K562 (cell line): ENCODE measurements at regions not wholly inside any gene's neighbourhood (a gene's known extent, or its start where the extent isn't known, plus 50 kb on each side); places are given as distances from the start of the nearest gene placed in this dataset.

ENCODE experiments used
- CC2D1A ChIP-seq: fragments of 450-650 bp; IDR thresholded peaks from 2 replicates; pipeline ENCODE4 v1.6.1; 2017; ENCODE audit warnings: mild to moderate bottlenecking
- ETV5 ChIP-seq: sonication (generic); formaldehyde crosslinking; IDR thresholded peaks from 2 replicates; pipeline ENCODE4 v1.4.0; 2020; ENCODE audit warnings: low read depth, mild to moderate bottlenecking, missing genetic modification reagents
- MEIS2 ChIP-seq: fragments of 450-650 bp; IDR thresholded peaks from 2 replicates; pipeline ENCODE4 v1.6.1; 2014; ENCODE audit warnings: mild to moderate bottlenecking; ENCODE audit not compliant: partially characterized antibody
- MXI1 ChIP-seq: IDR thresholded peaks from 2 replicates; pipeline ENCODE4 v1.6.1; 2011; ENCODE audit warnings: low read depth, mild to moderate bottlenecking, improper control_type of control experiment, low read length
- NR1H2 ChIP-seq: sonication (generic); formaldehyde crosslinking; IDR thresholded peaks from 2 replicates; pipeline ENCODE4 v1.4.0; 2020; ENCODE audit warnings: mild to moderate bottlenecking, missing genetic modification reagents
- SIN3A ChIP-seq, 2 experiments: fragments of 150-350 bp in 1 of 2; IDR thresholded peaks; 2 replicates each; pipeline ENCODE4 v1.6.1; 2011 to 2016; ENCODE audit warnings: borderline replicate concordance in 2 of 2, low read depth in 2 of 2, low read length in 2 of 2, mild to moderate bottlenecking in 2 of 2, moderate library complexity in 2 of 2; ENCODE audit not compliant: control insufficient read depth in 1 of 2
- SMC3 ChIP-seq: conservative IDR thresholded peaks from 2 replicates; pipeline ENCODE4 v1.6.1; 2011; ENCODE audit warnings: low read depth, low read length, improper control_type of control experiment; ENCODE audit not compliant: insufficient read depth
- ZNF239 ChIP-seq: fragments of 250-450 bp; sonication (Bioruptor Pico); IDR thresholded peaks from 2 replicates; pipeline ENCODE4 v1.4.0; 2020; ENCODE audit warnings: mild to moderate bottlenecking
- TF ChIP-seq, protein P1 (sequence below): sonication (generic); formaldehyde crosslinking; IDR thresholded peaks from 2 replicates; pipeline ENCODE4 v1.8.0; 2023; ENCODE audit warnings: mild to moderate bottlenecking, missing genetic modification reagents
- TF ChIP-seq, protein P2 (sequence below): fragments of 450-650 bp; IDR thresholded peaks from 2 replicates; pipeline ENCODE4 v1.6.1; 2018; ENCODE audit not compliant: partially characterized antibody

DNA sequence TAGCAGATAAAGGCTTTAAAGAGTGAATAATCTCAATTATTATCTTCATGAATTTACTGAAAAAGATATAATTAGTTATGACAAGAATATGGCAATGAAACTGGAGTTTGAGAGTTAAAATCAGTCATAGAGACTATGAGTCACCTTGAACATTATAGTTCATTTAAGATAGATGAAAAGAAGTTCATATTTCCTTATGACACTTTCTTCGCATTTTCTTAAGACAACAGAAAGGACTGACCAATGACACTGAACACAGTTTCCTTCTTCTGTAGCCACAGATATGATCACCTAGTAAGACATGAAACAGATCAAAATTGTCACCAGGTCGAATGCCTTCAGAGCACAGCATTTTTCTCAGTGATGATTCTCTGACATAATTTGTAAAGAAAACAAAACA is 202.1 kb downstream of the KLF12 start:
- TF ChIP-seq, protein P1, sequence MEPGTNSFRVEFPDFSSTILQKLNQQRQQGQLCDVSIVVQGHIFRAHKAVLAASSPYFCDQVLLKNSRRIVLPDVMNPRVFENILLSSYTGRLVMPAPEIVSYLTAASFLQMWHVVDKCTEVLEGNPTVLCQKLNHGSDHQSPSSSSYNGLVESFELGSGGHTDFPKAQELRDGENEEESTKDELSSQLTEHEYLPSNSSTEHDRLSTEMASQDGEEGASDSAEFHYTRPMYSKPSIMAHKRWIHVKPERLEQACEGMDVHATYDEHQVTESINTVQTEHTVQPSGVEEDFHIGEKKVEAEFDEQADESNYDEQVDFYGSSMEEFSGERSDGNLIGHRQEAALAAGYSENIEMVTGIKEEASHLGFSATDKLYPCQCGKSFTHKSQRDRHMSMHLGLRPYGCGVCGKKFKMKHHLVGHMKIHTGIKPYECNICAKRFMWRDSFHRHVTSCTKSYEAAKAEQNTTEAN (CRISPR knock-in tag), result no peak
- TF ChIP-seq NR1H2 (no peak), SMC3 (no peak), ETV5 (no peak), CC2D1A (no peak), SIN3A (IDR thresholded peaks at IDR 0.05; ENCODE audit: borderline replicate concordance in 2 of 2, control insufficient read depth in 1 of 2, low read depth in 2 of 2, low read length in 2 of 2) (no peak), ZNF239 (CRISPR knock-in tag) (no peak), MXI1 (no peak), MEIS2 (no peak)
- TF ChIP-seq, protein P2, sequence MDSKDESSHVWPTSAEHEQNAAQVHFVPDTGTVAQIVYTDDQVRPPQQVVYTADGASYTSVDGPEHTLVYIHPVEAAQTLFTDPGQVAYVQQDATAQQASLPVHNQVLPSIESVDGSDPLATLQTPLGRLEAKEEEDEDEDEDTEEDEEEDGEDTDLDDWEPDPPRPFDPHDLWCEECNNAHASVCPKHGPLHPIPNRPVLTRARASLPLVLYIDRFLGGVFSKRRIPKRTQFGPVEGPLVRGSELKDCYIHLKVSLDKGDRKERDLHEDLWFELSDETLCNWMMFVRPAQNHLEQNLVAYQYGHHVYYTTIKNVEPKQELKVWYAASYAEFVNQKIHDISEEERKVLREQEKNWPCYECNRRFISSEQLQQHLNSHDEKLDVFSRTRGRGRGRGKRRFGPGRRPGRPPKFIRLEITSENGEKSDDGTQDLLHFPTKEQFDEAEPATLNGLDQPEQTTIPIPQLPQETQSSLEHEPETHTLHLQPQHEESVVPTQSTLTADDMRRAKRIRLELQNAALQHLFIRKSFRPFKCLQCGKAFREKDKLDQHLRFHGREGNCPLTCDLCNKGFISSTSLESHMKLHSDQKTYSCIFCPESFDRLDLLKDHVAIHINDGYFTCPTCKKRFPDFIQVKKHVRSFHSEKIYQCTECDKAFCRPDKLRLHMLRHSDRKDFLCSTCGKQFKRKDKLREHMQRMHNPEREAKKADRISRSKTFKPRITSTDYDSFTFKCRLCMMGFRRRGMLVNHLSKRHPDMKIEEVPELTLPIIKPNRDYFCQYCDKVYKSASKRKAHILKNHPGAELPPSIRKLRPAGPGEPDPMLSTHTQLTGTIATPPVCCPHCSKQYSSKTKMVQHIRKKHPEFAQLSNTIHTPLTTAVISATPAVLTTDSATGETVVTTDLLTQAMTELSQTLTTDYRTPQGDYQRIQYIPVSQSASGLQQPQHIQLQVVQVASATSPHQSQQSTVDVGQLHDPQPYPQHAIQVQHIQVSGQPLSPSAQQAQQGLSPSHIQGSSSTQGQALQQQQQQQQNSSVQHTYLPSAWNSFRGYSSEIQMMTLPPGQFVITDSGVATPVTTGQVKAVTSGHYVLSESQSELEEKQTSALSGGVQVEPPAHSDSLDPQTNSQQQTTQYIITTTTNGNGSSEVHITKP, result no peak
